KMS-11 (cell line): ENCODE measurements at regions not wholly inside any gene's neighbourhood (a gene's known extent, or its start where the extent isn't known, plus 50 kb on each side); places are given as distances from the start of the nearest gene placed in this dataset.

Experiments used
- H2AFZ ChIP-seq: fragments of 200-600 bp; sonication (generic); 2 replicates; pipeline ENCODE4 v1.6.1; 2016; ENCODE audit warnings: antibody characterized with exemption, mixed run types, low read depth
- H3K27ac ChIP-seq: fragments of 200-600 bp; sonication (generic); 2 replicates; pipeline ENCODE4 v1.6.1; 2016; ENCODE audit warnings: mild to moderate bottlenecking, mixed run types
- H3K27me3 ChIP-seq: fragments of 200-600 bp; sonication (generic); 2 replicates; pipeline ENCODE4 v1.6.1; 2017; ENCODE audit warnings: mild to moderate bottlenecking, low read depth, mixed run types, moderate library complexity; ENCODE audit not compliant: insufficient read depth
- H3K36me3 ChIP-seq: fragments of 200-600 bp; sonication (generic); 2 replicates; pipeline ENCODE4 v1.6.1; 2017; ENCODE audit warnings: mild to moderate bottlenecking, mixed run types; ENCODE audit not compliant: insufficient read depth
- H3K4me1 ChIP-seq: fragments of 200-600 bp; sonication (generic); 2 replicates; pipeline ENCODE4 v1.6.1; 2016; ENCODE audit warnings: mild to moderate bottlenecking, low read depth, mixed run types; ENCODE audit not compliant: poor library complexity, severe bottlenecking
- H3K4me2 ChIP-seq: fragments of 200-600 bp; sonication (generic); 2 replicates; pipeline ENCODE4 v1.7.0; 2016; ENCODE audit warnings: mild to moderate bottlenecking, mixed run types
- H3K4me3 ChIP-seq: fragments of 200-600 bp; sonication (generic); IDR thresholded peaks from 2 replicates; pipeline ENCODE4 v1.6.1; 2017; ENCODE audit warnings: low read depth, low read length, mixed read lengths; ENCODE audit not compliant: insufficient read depth
- H3K79me2 ChIP-seq: fragments of 200-600 bp; sonication (generic); 2 replicates; pipeline ENCODE4 v1.6.1; 2016; ENCODE audit warnings: low read depth, mixed run types; ENCODE audit not compliant: insufficient read depth
- H3K9ac ChIP-seq: fragments of 200-600 bp; sonication (generic); 2 replicates; pipeline ENCODE4 v1.6.1; 2016; ENCODE audit warnings: mild to moderate bottlenecking, mixed run types
- H4K20me1 ChIP-seq: fragments of 200-600 bp; sonication (generic); 2 replicates; pipeline ENCODE4 v1.6.1; 2016; ENCODE audit warnings: mild to moderate bottlenecking, mixed run types; ENCODE audit not compliant: insufficient read depth
- TF ChIP-seq, protein P1 (sequence below): fragments of 200-600 bp; sonication (generic); conservative IDR thresholded peaks from 2 replicates; pipeline ENCODE4 v1.6.1; 2017; ENCODE audit warnings: low read depth, mild to moderate bottlenecking, antibody characterized with exemption, low read length, moderate library complexity, mixed read lengths

GRCh38 chr15:93566762-93567161, 477.8 kb upstream of the RGMA start:
- Histone ChIP-seq H3K4me3 (no peak overlapping the region), H3K36me3 (no peaks in the 10 kb centered on the region), H3K79me2 (no peaks in the 10 kb centered on the region), H3K4me1 (no peaks in the 10 kb centered on the region), H3K27ac (no peak overlapping the region), H3K27me3 (no peaks in the 10 kb centered on the region), H4K20me1 (no peaks in the 10 kb centered on the region), H2AFZ (no peak overlapping the region), H3K9ac (no peak overlapping the region), H3K4me2 (no peak overlapping the region)
- TF ChIP-seq, protein P1, sequence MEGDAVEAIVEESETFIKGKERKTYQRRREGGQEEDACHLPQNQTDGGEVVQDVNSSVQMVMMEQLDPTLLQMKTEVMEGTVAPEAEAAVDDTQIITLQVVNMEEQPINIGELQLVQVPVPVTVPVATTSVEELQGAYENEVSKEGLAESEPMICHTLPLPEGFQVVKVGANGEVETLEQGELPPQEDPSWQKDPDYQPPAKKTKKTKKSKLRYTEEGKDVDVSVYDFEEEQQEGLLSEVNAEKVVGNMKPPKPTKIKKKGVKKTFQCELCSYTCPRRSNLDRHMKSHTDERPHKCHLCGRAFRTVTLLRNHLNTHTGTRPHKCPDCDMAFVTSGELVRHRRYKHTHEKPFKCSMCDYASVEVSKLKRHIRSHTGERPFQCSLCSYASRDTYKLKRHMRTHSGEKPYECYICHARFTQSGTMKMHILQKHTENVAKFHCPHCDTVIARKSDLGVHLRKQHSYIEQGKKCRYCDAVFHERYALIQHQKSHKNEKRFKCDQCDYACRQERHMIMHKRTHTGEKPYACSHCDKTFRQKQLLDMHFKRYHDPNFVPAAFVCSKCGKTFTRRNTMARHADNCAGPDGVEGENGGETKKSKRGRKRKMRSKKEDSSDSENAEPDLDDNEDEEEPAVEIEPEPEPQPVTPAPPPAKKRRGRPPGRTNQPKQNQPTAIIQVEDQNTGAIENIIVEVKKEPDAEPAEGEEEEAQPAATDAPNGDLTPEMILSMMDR = no peak

- no peak overlapping the region for H3K4me2 ChIP-seq
- H3K4me1 ChIP-seq = no peaks in the 10 kb centered on the region
- H4K20me1 ChIP-seq = no peaks in the 10 kb centered on the region
- no peak overlapping the region for H3K9ac ChIP-seq
- H2AFZ ChIP-seq = no peak overlapping the region
- no peak overlapping the region for H3K4me3 ChIP-seq
- no peaks in the 10 kb centered on the region for H3K79me2 ChIP-seq
- no peak overlapping the region for H3K27ac ChIP-seq
- H3K36me3 ChIP-seq = no peaks in the 10 kb centered on the region
- no peaks in the 10 kb centered on the region for H3K27me3 ChIP-seq
- TF ChIP-seq, protein P1 = no peak
Measured at GRCh38 chr15:93565201-93565600, 476.2 kb upstream of the RGMA start.

DNA sequence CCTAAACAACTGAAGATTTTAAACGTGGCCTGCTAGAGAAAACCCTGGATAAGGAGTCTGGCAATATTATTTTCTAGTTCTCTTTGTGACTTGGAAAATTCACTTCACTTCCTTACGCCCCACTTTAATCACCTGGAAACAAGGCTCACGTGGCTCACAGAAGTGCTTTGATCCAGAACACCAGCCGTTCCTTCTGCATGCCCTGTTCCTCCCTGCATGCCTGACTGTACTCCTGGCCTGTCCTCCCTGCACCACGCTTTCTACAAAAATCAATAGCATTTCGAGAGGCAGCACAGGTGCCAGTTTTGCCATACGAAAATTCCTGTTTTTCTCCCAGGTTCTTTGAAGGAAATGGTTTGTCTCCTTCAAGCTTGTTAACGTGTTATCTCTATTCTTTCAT, 474.2 kb upstream of the RGMA start:
- Histone ChIP-seq H4K20me1 (no peaks in the 10 kb centered on the region), H2AFZ (no peak overlapping the region), H3K4me1 (no peaks in the 10 kb centered on the region), H3K4me2 (no peak overlapping the region), H3K4me3 (no peak overlapping the region), H3K27ac (no peak overlapping the region), H3K79me2 (no peaks in the 10 kb centered on the region), H3K27me3 (no peaks in the 10 kb centered on the region), H3K9ac (no peak overlapping the region), H3K36me3 (no peaks in the 10 kb centered on the region)
- TF ChIP-seq, protein P1 = no peak

- H4K20me1 ChIP-seq = no peaks in the 10 kb centered on the region
- H3K27me3 ChIP-seq = no peaks in the 10 kb centered on the region
- H3K4me1 ChIP-seq = no peaks in the 10 kb centered on the region
- no peak overlapping the region for H3K4me2 ChIP-seq
- no peak overlapping the region for H3K9ac ChIP-seq
- no peak overlapping the region for H3K4me3 ChIP-seq
- no peaks in the 10 kb centered on the region for H3K36me3 ChIP-seq
- H2AFZ ChIP-seq = no peak overlapping the region
- TF ChIP-seq, protein P1 = no peak
- H3K79me2 ChIP-seq = no peaks in the 10 kb centered on the region
- H3K27ac ChIP-seq = no peak overlapping the region
Measured at GRCh38 chr15:93562395-93563123, 473.5 kb upstream of the RGMA start.
